DOHH2 (cell line): ENCODE measurements at regions not wholly inside any gene's neighbourhood (a gene's known extent, or its start where the extent isn't known, plus 50 kb on each side); places are given as distances from the start of the nearest gene placed in this dataset.

Source experiments
- CTCF ChIP-seq: fragments of 200-600 bp; sonication (generic); IDR thresholded peaks from one replicate; pipeline ENCODE4 v1.5.1; 2014; ENCODE audit warnings: antibody characterized with exemption, mild to moderate bottlenecking, low read depth, low read length; ENCODE audit not compliant: poor library complexity, severe bottlenecking
- EZH2phosphoT487 ChIP-seq: fragments of 200-600 bp; sonication (generic); IDR thresholded peaks from 2 replicates; pipeline ENCODE4 v1.6.1; 2017; ENCODE audit warnings: borderline replicate concordance, mild to moderate bottlenecking, antibody characterized with exemption, low read length, moderate library complexity, mixed read lengths

GRCh38 chr2:15776992-15777702 lies 163.2 kb upstream of the MYCN start:
- TF ChIP-seq CTCF (no peak), EZH2phosphoT487 (no peak)
